ENCODE measurements at regions not wholly inside any gene's neighbourhood (a gene's known extent, or its start where the extent isn't known, plus 50 kb on each side); places are given as distances from the start of the nearest gene placed in this dataset.

DNA sequence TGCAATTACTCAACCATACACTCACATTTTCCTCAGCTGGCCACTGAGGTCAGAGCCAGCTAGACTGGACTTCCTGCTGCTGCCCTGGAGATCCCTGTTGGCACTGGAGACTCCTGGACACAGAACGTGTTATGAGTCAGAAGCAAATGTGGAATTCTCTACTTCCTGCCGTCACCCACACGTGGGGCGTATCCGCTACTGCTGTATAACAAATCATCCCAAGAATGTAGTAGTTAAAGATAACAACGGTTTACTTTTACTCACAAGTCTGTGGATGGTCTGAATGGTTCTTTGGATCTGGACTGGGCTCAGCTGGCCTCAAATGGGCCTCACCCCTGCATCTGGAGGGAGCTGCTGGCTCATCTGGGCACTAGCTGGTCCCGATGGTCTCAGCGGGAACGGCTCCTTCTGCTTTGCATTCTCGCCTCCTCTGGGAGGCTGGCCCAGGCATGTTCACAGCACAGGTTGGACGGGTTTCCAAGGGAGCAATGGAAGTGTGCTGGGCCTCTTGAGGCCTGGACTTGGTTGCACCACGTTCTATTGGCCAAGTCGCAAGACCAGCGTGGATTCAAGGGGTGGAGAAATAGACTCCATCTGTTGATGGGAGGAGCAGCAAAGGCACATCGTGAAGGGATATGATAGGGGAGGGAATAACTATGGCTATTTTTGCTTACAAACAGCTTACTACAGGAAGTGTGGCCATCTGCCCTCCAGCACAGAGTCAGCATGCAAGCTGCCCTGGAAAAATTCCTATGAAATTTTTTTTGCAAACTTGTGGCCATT lies 118.5 kb downstream of the SNX5 start (continued):
- TF ChIP-seq, protein P1, sequence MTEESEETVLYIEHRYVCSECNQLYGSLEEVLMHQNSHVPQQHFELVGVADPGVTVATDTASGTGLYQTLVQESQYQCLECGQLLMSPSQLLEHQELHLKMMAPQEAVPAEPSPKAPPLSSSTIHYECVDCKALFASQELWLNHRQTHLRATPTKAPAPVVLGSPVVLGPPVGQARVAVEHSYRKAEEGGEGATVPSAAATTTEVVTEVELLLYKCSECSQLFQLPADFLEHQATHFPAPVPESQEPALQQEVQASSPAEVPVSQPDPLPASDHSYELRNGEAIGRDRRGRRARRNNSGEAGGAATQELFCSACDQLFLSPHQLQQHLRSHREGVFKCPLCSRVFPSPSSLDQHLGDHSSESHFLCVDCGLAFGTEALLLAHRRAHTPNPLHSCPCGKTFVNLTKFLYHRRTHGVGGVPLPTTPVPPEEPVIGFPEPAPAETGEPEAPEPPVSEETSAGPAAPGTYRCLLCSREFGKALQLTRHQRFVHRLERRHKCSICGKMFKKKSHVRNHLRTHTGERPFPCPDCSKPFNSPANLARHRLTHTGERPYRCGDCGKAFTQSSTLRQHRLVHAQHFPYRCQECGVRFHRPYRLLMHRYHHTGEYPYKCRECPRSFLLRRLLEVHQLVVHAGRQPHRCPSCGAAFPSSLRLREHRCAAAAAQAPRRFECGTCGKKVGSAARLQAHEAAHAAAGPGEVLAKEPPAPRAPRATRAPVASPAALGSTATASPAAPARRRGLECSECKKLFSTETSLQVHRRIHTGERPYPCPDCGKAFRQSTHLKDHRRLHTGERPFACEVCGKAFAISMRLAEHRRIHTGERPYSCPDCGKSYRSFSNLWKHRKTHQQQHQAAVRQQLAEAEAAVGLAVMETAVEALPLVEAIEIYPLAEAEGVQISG (CRISPR knock-in tag; IDR thresholded peaks at IDR 0.05) = 0 out of 2 replicates have a peak, but pooled peaks have one; percentile 34
- TF ChIP-seq, protein P2, sequence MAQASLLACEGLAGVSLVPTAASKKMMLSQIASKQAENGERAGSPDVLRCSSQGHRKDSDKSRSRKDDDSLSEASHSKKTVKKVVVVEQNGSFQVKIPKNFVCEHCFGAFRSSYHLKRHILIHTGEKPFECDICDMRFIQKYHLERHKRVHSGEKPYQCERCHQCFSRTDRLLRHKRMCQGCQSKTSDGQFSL (CRISPR knock-in tag; IDR thresholded peaks at IDR 0.05) = no peak
- TF ChIP-seq MED13 (CRISPR knock-in tag; IDR thresholded peaks at IDR 0.05) (no peak), YEATS4 (CRISPR knock-in tag; IDR thresholded peaks at IDR 0.05; ENCODE audit: borderline replicate concordance) (no peak), MEF2D (CRISPR knock-in tag; IDR thresholded peaks at IDR 0.05) (no peak), TOE1 (CRISPR knock-in tag; IDR thresholded peaks at IDR 0.05) (no peak), ZMYM4 (CRISPR knock-in tag; IDR thresholded peaks at IDR 0.05) (peak; percentile 23; the same call in 1 of the 2 replicates), ZNF891 (CRISPR knock-in tag; IDR thresholded peaks at IDR 0.05) (peak; percentile 86), ZNF567 (CRISPR knock-in tag; IDR thresholded peaks at IDR 0.05; ENCODE audit: borderline replicate concordance) (no peak), REL (CRISPR knock-in tag; conservative IDR thresholded peaks at IDR 0.05) (0 out of 2 replicates have a peak, but pooled peaks have one; percentile 46), ZNF788 (CRISPR knock-in tag; IDR thresholded peaks at IDR 0.05; ENCODE audit: borderline replicate concordance) (0 out of 2 replicates have a peak, but pooled peaks have one; percentile 9), CAMTA2 (CRISPR knock-in tag; IDR thresholded peaks at IDR 0.05; ENCODE audit: borderline replicate concordance) (no peak)
- TF ChIP-seq, protein P3, sequence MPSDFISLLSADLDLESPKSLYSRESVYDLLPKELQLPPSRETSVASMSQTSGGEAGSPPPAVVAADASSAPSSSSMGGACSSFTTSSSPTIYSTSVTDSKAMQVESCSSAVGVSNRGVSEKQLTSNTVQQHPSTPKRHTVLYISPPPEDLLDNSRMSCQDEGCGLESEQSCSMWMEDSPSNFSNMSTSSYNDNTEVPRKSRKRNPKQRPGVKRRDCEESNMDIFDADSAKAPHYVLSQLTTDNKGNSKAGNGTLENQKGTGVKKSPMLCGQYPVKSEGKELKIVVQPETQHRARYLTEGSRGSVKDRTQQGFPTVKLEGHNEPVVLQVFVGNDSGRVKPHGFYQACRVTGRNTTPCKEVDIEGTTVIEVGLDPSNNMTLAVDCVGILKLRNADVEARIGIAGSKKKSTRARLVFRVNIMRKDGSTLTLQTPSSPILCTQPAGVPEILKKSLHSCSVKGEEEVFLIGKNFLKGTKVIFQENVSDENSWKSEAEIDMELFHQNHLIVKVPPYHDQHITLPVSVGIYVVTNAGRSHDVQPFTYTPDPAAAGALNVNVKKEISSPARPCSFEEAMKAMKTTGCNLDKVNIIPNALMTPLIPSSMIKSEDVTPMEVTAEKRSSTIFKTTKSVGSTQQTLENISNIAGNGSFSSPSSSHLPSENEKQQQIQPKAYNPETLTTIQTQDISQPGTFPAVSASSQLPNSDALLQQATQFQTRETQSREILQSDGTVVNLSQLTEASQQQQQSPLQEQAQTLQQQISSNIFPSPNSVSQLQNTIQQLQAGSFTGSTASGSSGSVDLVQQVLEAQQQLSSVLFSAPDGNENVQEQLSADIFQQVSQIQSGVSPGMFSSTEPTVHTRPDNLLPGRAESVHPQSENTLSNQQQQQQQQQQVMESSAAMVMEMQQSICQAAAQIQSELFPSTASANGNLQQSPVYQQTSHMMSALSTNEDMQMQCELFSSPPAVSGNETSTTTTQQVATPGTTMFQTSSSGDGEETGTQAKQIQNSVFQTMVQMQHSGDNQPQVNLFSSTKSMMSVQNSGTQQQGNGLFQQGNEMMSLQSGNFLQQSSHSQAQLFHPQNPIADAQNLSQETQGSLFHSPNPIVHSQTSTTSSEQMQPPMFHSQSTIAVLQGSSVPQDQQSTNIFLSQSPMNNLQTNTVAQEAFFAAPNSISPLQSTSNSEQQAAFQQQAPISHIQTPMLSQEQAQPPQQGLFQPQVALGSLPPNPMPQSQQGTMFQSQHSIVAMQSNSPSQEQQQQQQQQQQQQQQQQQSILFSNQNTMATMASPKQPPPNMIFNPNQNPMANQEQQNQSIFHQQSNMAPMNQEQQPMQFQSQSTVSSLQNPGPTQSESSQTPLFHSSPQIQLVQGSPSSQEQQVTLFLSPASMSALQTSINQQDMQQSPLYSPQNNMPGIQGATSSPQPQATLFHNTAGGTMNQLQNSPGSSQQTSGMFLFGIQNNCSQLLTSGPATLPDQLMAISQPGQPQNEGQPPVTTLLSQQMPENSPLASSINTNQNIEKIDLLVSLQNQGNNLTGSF (CRISPR knock-in tag; IDR thresholded peaks at IDR 0.05) = 0 out of 2 replicates have a peak, but pooled peaks have one; percentile 27
- TF ChIP-seq, protein P4, sequence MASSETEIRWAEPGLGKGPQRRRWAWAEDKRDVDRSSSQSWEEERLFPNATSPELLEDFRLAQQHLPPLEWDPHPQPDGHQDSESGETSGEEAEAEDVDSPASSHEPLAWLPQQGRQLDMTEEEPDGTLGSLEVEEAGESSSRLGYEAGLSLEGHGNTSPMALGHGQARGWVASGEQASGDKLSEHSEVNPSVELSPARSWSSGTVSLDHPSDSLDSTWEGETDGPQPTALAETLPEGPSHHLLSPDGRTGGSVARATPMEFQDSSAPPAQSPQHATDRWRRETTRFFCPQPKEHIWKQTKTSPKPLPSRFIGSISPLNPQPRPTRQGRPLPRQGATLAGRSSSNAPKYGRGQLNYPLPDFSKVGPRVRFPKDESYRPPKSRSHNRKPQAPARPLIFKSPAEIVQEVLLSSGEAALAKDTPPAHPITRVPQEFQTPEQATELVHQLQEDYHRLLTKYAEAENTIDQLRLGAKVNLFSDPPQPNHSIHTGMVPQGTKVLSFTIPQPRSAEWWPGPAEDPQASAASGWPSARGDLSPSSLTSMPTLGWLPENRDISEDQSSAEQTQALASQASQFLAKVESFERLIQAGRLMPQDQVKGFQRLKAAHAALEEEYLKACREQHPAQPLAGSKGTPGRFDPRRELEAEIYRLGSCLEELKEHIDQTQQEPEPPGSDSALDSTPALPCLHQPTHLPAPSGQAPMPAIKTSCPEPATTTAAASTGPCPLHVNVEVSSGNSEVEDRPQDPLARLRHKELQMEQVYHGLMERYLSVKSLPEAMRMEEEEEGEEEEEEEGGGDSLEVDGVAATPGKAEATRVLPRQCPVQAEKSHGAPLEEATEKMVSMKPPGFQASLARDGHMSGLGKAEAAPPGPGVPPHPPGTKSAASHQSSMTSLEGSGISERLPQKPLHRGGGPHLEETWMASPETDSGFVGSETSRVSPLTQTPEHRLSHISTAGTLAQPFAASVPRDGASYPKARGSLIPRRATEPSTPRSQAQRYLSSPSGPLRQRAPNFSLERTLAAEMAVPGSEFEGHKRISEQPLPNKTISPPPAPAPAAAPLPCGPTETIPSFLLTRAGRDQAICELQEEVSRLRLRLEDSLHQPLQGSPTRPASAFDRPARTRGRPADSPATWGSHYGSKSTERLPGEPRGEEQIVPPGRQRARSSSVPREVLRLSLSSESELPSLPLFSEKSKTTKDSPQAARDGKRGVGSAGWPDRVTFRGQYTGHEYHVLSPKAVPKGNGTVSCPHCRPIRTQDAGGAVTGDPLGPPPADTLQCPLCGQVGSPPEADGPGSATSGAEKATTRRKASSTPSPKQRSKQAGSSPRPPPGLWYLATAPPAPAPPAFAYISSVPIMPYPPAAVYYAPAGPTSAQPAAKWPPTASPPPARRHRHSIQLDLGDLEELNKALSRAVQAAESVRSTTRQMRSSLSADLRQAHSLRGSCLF (CRISPR knock-in tag; IDR thresholded peaks at IDR 0.05; ENCODE audit: borderline replicate concordance) = no peak

Measured in HepG2 (cell line).